Activated CD4-positive, alpha-beta T cell treated with anti-CD3 and anti-CD28 coated beads, Interleukin-2, Interleukin-4, amounts not matched to agents 100 ng/mL and 50 ng/mL, durations not matched to agents 16 hours and 8 hours (primary cell): ENCODE measurements at regions not wholly inside any gene's neighbourhood (a gene's known extent, or its start where the extent isn't known, plus 50 kb on each side); places are given as distances from the start of the nearest gene placed in this dataset.
"Not testable (repeated sequence)": the region's sequence is repeated elsewhere in the genome, so short reads cannot be mapped to it uniquely, and the experiment has no call there.

Experiments
- DNase-seq: peaks from one replicate; pipeline ENCODE4 v3.0.0-alpha.2; 2020; ENCODE audit warnings: low spot score

GRCh38 chr4:109378511-109378910 is 55.1 kb upstream of the SEC24B start:
- DNase-seq = no peak

GRCh38 chr4:109378076-109378475 is 55.5 kb upstream of the SEC24B start:
- DNase-seq = no peak

- no peak for DNase-seq
Observed at GRCh38 chr4:109375778-109376414, 57.7 kb upstream of the SEC24B start.

- no peak for DNase-seq
Observed at GRCh38 chr4:109368661-109369060, 65.0 kb upstream of the SEC24B start.

GRCh38 chr4:109365939-109366338 is 63.5 kb upstream of the COL25A1 start:
- DNase-seq = no peak

GRCh38 chr4:109365297-109365696 is 62.8 kb upstream of the COL25A1 start:
- not testable (repeated sequence) for DNase-seq

GRCh38 chr4:109359040-109359646 is 56.7 kb upstream of the COL25A1 start:
- peak; percentile 38 for DNase-seq

GRCh38 chr4:109355835-109356234 is 53.4 kb upstream of the COL25A1 start:
- no peak for DNase-seq

- no peak for DNase-seq
Observed at GRCh38 chr4:109352941-109353340, 50.5 kb upstream of the COL25A1 start.
